HG03432 (cell line): ENCODE measurements at regions not wholly inside any gene's neighbourhood (a gene's known extent, or its start where the extent isn't known, plus 50 kb on each side); places are given as distances from the start of the nearest gene placed in this dataset.

Experiments used
- ATAC-seq: cut with Tn5 transposase; IDR thresholded peaks from one replicate; pipeline ENCODE4 v1.9.1; 2021; ENCODE audit warnings: mild to moderate bottlenecking, moderate library complexity; ENCODE audit not compliant: unreplicated experiment

GRCh38 chr5:56330806-56331205 is 97.7 kb upstream of the ANKRD55 start:
- ATAC-seq = no peak

DNA sequence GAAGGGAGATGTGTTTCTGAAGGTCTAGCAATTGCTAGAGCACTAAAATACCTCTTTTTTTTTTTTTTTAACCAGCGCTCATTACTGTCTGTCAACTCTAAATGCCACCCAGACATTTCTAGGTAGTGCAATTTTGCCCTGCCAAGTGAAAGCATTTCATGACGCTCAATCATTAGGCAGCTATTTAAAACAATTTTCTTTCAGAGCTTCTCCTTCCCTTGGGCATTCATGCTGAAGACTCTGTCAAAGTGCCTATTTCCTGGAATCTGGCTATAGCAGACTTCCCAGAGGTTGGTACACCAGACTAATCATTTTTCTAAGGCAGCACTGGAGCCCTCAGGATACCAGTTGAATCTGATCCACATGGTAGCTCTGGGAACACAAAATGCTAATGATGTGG is 97.0 kb upstream of the ANKRD55 start:
- no peak for ATAC-seq

DNA sequence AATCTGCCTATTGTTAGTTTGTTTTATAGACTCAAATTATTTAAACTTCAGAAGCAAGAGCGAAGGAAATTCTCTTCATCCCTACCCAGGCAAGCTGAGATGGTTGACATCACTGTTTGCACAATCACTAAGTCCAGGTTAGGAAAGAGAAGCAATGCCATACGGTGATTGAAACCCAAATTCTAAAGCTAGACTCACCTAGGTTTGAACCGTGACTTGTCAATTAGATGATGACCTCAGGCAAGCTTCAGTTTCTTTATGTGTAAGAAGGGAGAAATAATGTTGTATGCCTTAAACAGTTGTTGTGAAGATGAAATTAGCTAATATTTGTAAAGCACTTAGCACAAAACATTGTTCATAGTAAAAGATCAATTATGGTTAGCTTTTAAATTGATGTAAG is 96.5 kb upstream of the ANKRD55 start:
- peak; percentile 67 for ATAC-seq

DNA sequence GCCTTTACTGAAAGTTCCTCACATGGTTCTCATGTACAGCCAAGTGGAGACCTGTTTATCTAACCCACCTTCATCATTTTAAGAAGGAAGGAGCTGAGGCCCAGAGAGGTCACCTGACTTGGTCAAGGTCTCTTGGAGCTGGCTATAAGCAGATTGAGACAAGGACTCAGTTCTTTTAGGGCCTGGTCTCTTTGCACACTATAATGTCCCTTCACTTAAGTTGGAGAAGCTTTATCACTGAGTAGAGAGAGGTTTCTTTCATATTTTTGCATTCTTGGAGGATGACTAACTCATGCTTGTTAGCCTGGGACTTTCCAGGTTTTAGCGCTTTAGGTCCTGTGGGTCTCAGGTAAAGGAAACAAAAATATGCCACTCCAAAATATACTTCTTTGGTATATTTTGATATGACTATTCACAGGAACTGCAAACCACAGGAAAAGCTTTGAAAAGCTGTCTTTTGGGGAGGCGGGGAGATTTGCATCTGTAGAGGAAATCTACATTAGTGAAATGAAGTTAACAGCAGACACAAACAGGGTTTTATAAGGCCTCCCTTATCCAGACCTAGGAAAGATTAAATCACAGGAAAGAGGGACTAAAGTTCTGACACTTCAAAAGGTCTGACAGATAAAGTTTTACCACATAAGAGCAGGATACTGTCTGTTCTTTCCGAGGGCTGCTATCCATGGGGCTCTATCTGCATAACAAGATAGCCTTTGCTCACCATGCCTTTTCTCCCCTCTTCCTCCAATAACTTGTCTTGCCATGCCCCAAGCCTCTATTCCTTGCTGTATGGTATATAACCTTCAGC is 95.8 kb upstream of the ANKRD55 start:
- peak; percentile 57 for ATAC-seq

DNA sequence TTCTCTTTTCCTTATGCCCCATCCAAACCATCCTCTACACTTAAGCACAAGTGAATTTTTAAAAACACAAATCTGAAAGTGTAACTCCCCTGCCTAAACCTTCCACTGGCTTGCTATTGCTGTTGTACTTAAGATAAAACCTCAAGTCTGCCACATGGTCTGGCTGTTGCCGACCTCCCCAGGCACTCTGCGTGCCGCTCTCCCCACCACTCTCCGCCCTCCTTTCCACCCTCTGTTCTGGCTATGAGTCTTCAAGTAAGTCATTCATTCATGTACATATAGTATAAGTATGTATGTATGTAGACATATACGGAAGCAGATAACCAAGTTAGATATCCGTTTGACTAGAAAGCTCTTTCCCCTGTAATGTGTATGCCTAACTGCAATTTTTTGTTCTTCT is 94.7 kb upstream of the ANKRD55 start:
- peak; percentile 60 for ATAC-seq

GRCh38 chr5:56326770-56327169 is 93.6 kb upstream of the ANKRD55 start:
- no peak for ATAC-seq

DNA sequence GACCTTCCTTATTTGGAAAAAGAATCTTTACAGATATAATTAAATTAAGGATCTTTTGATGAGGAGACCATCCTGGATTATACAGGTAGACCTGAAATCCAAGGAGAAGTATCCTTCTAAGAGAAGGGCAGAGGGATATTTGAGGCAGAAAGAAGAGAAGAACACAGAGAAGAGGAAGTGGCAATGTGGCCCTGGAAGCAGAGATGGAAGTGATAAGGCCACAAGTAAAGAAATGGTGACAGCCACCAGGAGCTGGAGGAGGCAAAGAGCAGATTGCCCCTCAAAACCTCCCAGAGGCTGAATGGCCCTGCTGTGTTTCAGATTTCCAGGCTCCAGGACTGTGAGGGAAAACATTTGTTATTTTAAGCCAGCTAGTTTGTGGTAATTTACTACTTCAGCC is 93.0 kb upstream of the ANKRD55 start:
- ATAC-seq = no peak

GRCh38 chr5:56325039-56325438 is 91.9 kb upstream of the ANKRD55 start:
- ATAC-seq = no peak

GRCh38 chr5:56323505-56323904 is 90.4 kb upstream of the ANKRD55 start:
- ATAC-seq = no peak

DNA sequence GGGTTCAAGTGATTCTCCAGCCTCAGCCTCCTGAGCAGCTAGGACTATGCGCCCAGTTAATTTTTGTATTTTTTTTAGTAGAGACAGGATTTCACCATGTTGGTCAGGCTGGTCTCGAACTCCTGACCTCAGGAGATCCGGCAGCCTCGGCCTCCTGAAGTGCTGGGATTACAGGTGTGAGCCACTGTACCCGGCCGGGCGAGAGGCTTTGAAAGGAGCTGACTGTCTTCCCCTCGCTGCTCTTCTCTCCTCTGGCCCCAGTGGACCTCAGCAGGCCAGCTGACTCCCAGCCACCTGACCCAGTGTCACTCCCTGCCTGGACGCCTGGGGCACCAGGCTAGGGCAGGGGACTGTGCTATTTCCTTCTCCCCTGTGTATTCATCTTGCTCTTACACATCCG is 89.5 kb upstream of the ANKRD55 start:
- no peak for ATAC-seq

DNA sequence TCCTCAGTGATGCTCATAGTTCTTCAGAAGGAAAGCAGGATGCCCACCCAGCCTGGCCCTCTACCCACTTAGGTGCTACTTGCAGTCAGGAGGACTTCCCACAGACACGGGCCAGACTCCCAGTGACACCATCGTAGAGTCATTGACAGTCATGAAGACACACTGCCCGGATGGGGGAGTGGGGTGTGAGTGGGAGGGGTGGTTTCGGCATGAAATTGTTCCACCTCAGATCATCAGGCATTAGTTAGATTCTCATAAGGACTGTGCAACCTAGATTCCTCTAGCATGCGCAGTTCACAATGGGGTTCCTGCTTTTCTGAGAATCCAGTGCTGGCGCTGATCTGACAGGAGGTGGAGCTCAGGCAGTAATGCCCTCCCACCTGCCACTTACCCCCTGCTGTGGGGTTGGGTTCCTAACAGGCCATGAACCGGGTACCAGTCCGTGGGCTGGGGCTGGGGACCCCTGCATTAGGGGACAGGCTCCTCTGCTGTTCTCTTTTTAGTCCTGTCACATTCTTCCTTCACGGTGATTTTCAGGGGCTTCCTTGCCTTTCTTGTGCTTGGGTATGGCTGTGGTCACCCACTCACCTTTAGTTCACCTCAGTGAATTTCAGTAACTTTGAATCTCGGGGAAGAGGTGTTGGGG is 88.2 kb upstream of the ANKRD55 start:
- ATAC-seq = no peak

DNA sequence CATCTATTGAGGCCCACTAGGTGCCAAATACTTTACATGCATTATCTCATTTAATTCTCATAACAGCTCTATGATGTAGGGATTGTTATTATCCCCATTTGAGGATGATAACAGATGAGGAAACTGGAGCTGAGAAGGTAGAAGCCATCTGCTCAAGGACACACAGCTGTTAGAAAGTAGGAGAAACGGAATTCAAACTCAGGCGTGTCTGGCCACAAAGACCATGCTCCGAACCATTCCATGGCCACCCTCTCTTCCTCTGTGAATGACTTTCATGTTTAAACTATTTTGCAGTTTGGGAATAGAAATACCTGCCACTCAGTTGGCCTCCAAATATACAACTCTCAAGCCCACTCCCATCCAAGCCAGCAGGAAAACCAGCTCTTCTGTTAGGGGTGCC is 87.6 kb upstream of the ANKRD55 start:
- no peak for ATAC-seq

- no peak for ATAC-seq
Measured at GRCh38 chr5:56319526-56320181, 86.5 kb upstream of the ANKRD55 start.

DNA sequence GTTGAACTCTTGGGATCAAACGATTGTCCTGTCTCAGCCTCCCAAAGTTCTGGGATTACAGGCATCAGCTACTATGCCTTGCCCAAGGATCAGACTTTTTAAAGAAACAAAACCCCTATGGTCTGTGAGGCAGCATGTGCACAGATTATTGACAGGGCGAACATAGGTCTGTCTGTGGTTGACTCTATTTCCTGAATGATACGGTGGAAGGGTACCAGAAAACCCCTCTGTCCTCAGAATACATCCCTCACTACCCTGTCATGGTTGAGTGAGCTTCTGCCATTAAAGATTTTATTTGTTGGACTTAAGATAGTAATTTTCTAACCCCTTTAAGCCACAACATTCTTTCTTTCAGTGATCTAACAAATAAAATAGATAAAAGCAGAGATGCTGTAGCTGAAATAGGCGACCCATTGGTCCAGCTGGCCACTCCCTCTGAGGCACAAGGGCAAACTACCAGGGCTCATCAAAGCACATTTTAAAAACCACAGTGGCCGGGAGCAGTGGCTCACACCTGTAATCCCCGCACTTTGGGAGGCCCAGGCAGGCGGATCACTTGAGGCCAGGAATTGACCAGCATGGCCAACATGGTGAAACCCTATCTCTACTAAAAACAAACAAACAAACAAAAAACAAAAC is 84.9 kb upstream of the ANKRD55 start:
- peak; percentile 72 for ATAC-seq

DNA sequence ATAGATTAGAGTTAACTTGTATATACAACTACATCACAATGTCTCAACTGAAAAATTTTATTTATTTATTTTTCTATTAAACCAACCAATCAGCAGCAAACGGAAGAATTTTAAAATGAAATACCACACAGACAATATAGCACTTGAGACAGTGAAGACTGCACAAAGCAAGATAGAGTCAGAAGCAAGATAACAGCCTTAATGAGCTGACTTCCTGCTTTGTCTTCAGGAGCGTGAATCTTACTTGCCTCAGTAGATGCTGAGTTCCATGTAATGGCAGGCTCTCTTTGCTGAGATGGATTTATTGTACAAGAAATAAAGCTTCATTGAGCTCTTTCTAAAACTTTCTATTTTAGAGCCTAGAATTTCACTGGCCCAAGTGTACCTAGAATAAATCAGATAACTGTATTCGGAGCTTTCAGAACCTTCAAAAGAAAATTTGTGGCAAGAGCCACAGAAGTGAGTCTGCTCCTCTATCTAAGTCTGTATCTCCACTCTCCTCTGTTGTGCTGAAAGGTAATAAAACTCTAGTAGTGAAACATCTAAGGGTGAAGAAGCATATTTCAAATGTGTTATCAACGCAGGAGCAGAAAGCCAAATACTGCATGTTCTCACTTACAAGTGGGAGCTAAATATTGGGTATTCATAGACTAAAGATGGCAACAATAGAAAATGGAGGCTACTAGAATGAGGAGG is 83.3 kb upstream of the ANKRD55 start:
- ATAC-seq = no peak

DNA sequence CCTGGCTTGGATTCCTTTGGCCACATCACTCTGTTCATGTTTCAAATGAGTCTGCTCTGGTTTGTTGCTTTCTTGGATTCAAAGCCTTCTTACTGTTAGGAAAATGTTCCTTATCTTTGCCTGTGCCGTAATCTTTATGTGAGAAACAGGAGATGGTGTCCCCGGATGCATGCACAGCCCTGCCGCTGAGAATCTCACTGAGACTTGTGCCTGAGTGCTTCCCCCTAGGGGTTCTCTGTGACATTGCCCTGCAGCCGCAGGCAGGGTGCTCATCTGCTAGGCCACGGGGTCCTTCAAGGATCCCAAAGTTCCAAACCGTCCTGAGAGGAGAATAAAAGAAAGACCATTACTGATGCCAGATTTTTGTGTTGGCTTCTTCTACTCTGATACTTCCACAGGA is 81.4 kb upstream of the ANKRD55 start:
- no peak for ATAC-seq

DNA sequence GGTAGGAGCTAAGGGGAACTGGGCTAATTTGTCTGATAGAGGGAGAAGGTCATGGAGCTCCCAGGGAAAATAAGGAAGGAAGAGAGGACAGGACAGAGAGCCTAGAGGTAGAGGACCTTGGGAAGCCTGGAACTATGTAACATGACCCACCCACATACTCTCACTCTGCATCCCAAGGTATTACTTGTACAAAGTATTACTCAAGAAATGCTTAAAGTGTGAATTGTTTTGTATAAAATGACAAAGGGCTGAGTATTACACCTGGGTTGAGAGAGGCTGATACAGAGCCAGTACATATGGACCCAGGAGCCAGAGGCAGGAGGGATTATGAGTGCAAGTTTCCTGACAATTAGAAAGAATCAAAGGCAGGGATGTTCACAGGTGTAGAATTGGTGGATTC is 80.5 kb upstream of the ANKRD55 start:
- ATAC-seq = no peak

- ATAC-seq = no peak
Measured at GRCh38 chr5:56313004-56313531, 79.9 kb upstream of the ANKRD55 start.

GRCh38 chr5:56311306-56311905 is 78.3 kb upstream of the ANKRD55 start:
- ATAC-seq = no peak

DNA sequence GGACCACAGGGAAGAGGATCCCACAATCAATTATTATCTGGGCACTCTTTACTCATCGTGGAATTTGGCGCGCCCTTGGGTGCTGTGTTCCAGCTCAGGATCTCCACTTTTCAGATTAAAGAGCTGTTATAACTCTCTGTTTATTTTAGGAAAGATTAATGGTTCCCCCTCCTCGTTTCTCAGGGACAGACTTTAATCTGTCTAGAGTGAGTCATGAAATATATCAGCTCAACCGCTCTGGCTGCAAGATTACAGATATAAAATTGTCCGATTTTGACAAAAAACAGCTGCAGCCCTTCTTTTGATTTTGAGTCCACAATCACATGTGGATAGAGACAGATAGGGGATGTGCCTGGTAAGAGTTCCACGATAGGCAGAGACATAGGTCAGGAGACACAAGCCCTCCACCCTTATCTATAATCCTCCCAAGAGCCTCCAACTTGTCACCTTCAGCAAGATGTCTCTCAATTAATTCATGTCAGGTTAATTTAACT is 77.6 kb upstream of the ANKRD55 start:
- no peak for ATAC-seq
